ENCODE measurements at regions not wholly inside any gene's neighbourhood (a gene's known extent, or its start where the extent isn't known, plus 50 kb on each side); places are given as distances from the start of the nearest gene placed in this dataset.
A peak's percentile ranks its signal among the peaks of the same experiment; 100 is the strongest.

GRCh38 chr14:84674636-84675035 lies 855.3 kb upstream of the FLRT2 start:
- H3K27me3 ChIP-seq (ENCODE audit: control insufficient read depth, insufficient read depth, low read length), result no peaks in the 10 kb centered on the region
- H3K4me1 ChIP-seq (ENCODE audit: control insufficient read depth, insufficient read depth, low read length), result no peaks in the 10 kb centered on the region
- no peak overlapping the region for H3K9ac ChIP-seq (ENCODE audit: low read length)
- no peak overlapping the region for H3K27ac ChIP-seq (ENCODE audit: low read depth, low read length)
- H3K4me3 ChIP-seq (ENCODE audit: low read length), result no peak overlapping the region
- no peaks in the 10 kb centered on the region for H3K36me3 ChIP-seq (ENCODE audit: control insufficient read depth, insufficient read depth, low read length)

GRCh38 chr14:84686550-84686949 lies 843.4 kb upstream of the FLRT2 start:
- Histone ChIP-seq H3K36me3 (ENCODE audit: control insufficient read depth, insufficient read depth, low read length) (no peaks in the 10 kb centered on the region), H3K27ac (ENCODE audit: low read depth, low read length) (no peak overlapping the region), H3K9ac (ENCODE audit: low read length) (no peak overlapping the region), H3K4me3 (ENCODE audit: low read length) (no peak overlapping the region), H3K27me3 (ENCODE audit: control insufficient read depth, insufficient read depth, low read length) (no peaks in the 10 kb centered on the region), H3K4me1 (ENCODE audit: control insufficient read depth, insufficient read depth, low read length) (peaks cover 3% of the 10 kb centered on the region)

GRCh38 chr14:84688297-84689025 lies 841.5 kb upstream of the FLRT2 start:
- H3K27me3 ChIP-seq (ENCODE audit: control insufficient read depth, insufficient read depth, low read length), result no peaks in the 10 kb centered on the region
- H3K4me3 ChIP-seq (ENCODE audit: low read length), result no peak overlapping the region
- no peaks in the 10 kb centered on the region for H3K36me3 ChIP-seq (ENCODE audit: control insufficient read depth, insufficient read depth, low read length)
- H3K9ac ChIP-seq (ENCODE audit: low read length), result no peak overlapping the region
- H3K27ac ChIP-seq (ENCODE audit: low read depth, low read length), result peak overlapping the region; percentile 10
- H3K4me1 ChIP-seq (ENCODE audit: control insufficient read depth, insufficient read depth, low read length), result peaks cover 3% of the 10 kb centered on the region

GRCh38 chr14:84694161-84694560 lies 835.8 kb upstream of the FLRT2 start:
- Histone ChIP-seq H3K27ac (ENCODE audit: low read depth, low read length) (no peak overlapping the region), H3K4me1 (ENCODE audit: control insufficient read depth, insufficient read depth, low read length) (peaks cover 8% of the 10 kb centered on the region), H3K4me3 (ENCODE audit: low read length) (no peak overlapping the region), H3K27me3 (ENCODE audit: control insufficient read depth, insufficient read depth, low read length) (no peaks in the 10 kb centered on the region), H3K9ac (ENCODE audit: low read length) (no peak overlapping the region), H3K36me3 (ENCODE audit: control insufficient read depth, insufficient read depth, low read length) (no peaks in the 10 kb centered on the region)

- no peak overlapping the region for H3K27ac ChIP-seq (ENCODE audit: low read depth, low read length)
These were observed 825.3 kb upstream of the FLRT2 start for GRCh38 chr14:84704601-84705000.

GRCh38 chr14:84707830-84708229 lies 822.1 kb upstream of the FLRT2 start:
- Histone ChIP-seq H3K27me3 (ENCODE audit: control insufficient read depth, insufficient read depth, low read length) (no peaks in the 10 kb centered on the region), H3K4me1 (ENCODE audit: control insufficient read depth, insufficient read depth, low read length) (no peaks in the 10 kb centered on the region), H3K27ac (ENCODE audit: low read depth, low read length) (no peak overlapping the region), H3K36me3 (ENCODE audit: control insufficient read depth, insufficient read depth, low read length) (no peaks in the 10 kb centered on the region), H3K9ac (ENCODE audit: low read length) (no peak overlapping the region), H3K4me3 (ENCODE audit: low read length) (no peak overlapping the region)

More at GRCh38 chr14:84704601-84705000, 825.3 kb upstream of the FLRT2 start:
- no peaks in the 10 kb centered on the region for H3K36me3 ChIP-seq (ENCODE audit: control insufficient read depth, insufficient read depth, low read length)
- H3K4me3 ChIP-seq (ENCODE audit: low read length), result no peak overlapping the region
- H3K27me3 ChIP-seq (ENCODE audit: control insufficient read depth, insufficient read depth, low read length), result no peaks in the 10 kb centered on the region
- no peaks in the 10 kb centered on the region for H3K4me1 ChIP-seq (ENCODE audit: control insufficient read depth, insufficient read depth, low read length)
- H3K9ac ChIP-seq (ENCODE audit: low read length), result no peak overlapping the region

- Histone ChIP-seq H3K4me3 (ENCODE audit: low read length) (no peak overlapping the region), H3K27me3 (ENCODE audit: control insufficient read depth, insufficient read depth, low read length) (no peaks in the 10 kb centered on the region)
These were observed 821.1 kb upstream of the FLRT2 start for GRCh38 chr14:84708865-84709264.

GRCh38 chr14:84726471-84726870 lies 803.5 kb upstream of the FLRT2 start:
- Histone ChIP-seq H3K9ac (ENCODE audit: low read length) (no peak overlapping the region), H3K36me3 (ENCODE audit: control insufficient read depth, insufficient read depth, low read length) (no peaks in the 10 kb centered on the region), H3K27me3 (ENCODE audit: control insufficient read depth, insufficient read depth, low read length) (no peaks in the 10 kb centered on the region), H3K27ac (ENCODE audit: low read depth, low read length) (no peak overlapping the region), H3K4me1 (ENCODE audit: control insufficient read depth, insufficient read depth, low read length) (no peaks in the 10 kb centered on the region), H3K4me3 (ENCODE audit: low read length) (no peak overlapping the region)

More at GRCh38 chr14:84708865-84709264, 821.1 kb upstream of the FLRT2 start:
- no peaks in the 10 kb centered on the region for H3K36me3 ChIP-seq (ENCODE audit: control insufficient read depth, insufficient read depth, low read length)
- H3K9ac ChIP-seq (ENCODE audit: low read length), result no peak overlapping the region
- no peak overlapping the region for H3K27ac ChIP-seq (ENCODE audit: low read depth, low read length)
- no peaks in the 10 kb centered on the region for H3K4me1 ChIP-seq (ENCODE audit: control insufficient read depth, insufficient read depth, low read length)

- H3K27me3 ChIP-seq (ENCODE audit: control insufficient read depth, insufficient read depth, low read length), result no peaks in the 10 kb centered on the region
- no peaks in the 10 kb centered on the region for H3K4me1 ChIP-seq (ENCODE audit: control insufficient read depth, insufficient read depth, low read length)
- no peak overlapping the region for H3K4me3 ChIP-seq (ENCODE audit: low read length)
- no peaks in the 10 kb centered on the region for H3K36me3 ChIP-seq (ENCODE audit: control insufficient read depth, insufficient read depth, low read length)
- no peak overlapping the region for H3K27ac ChIP-seq (ENCODE audit: low read depth, low read length)
- no peak overlapping the region for H3K9ac ChIP-seq (ENCODE audit: low read length)
These were observed 780.6 kb upstream of the FLRT2 start for GRCh38 chr14:84749191-84749955.

GRCh38 chr14:84750284-84750683 lies 779.7 kb upstream of the FLRT2 start:
- Histone ChIP-seq H3K36me3 (ENCODE audit: control insufficient read depth, insufficient read depth, low read length) (no peaks in the 10 kb centered on the region), H3K4me1 (ENCODE audit: control insufficient read depth, insufficient read depth, low read length) (no peaks in the 10 kb centered on the region), H3K27me3 (ENCODE audit: control insufficient read depth, insufficient read depth, low read length) (no peaks in the 10 kb centered on the region), H3K9ac (ENCODE audit: low read length) (no peak overlapping the region), H3K27ac (ENCODE audit: low read depth, low read length) (no peak overlapping the region), H3K4me3 (ENCODE audit: low read length) (no peak overlapping the region)

GRCh38 chr14:84750763-84751554 lies 779.0 kb upstream of the FLRT2 start:
- H3K27ac ChIP-seq (ENCODE audit: low read depth, low read length), result no peak overlapping the region
- H3K4me1 ChIP-seq (ENCODE audit: control insufficient read depth, insufficient read depth, low read length), result no peaks in the 10 kb centered on the region
- no peak overlapping the region for H3K4me3 ChIP-seq (ENCODE audit: low read length)
- H3K9ac ChIP-seq (ENCODE audit: low read length), result no peak overlapping the region
- no peaks in the 10 kb centered on the region for H3K27me3 ChIP-seq (ENCODE audit: control insufficient read depth, insufficient read depth, low read length)
- no peaks in the 10 kb centered on the region for H3K36me3 ChIP-seq (ENCODE audit: control insufficient read depth, insufficient read depth, low read length)

- no peaks in the 10 kb centered on the region for H3K27me3 ChIP-seq (ENCODE audit: control insufficient read depth, insufficient read depth, low read length)
- no peak overlapping the region for H3K27ac ChIP-seq (ENCODE audit: low read depth, low read length)
- no peaks in the 10 kb centered on the region for H3K36me3 ChIP-seq (ENCODE audit: control insufficient read depth, insufficient read depth, low read length)
- H3K4me1 ChIP-seq (ENCODE audit: control insufficient read depth, insufficient read depth, low read length), result no peaks in the 10 kb centered on the region
- no peak overlapping the region for H3K9ac ChIP-seq (ENCODE audit: low read length)
- H3K4me3 ChIP-seq (ENCODE audit: low read length), result no peak overlapping the region
These were observed 778.2 kb upstream of the FLRT2 start for GRCh38 chr14:84751745-84752144.

Measured in rectal smooth muscle tissue (tissue), 1 donor.